Activated CD4-positive, CD25-positive, alpha-beta regulatory T cell treated with anti-CD3 and anti-CD28 coated beads, Interleukin-2, amount 50 U/mL, for 72 hours (primary cell): ENCODE measurements at regions not wholly inside any gene's neighbourhood (a gene's known extent, or its start where the extent isn't known, plus 50 kb on each side); places are given as distances from the start of the nearest gene placed in this dataset.

Source experiments
- DNase-seq: peaks from one replicate; pipeline ENCODE4 v3.0.0; 2021

GRCh38 chr3:66751842-66752241 lies 246.3 kb upstream of the KBTBD8 start:
- no peak for DNase-seq

DNA sequence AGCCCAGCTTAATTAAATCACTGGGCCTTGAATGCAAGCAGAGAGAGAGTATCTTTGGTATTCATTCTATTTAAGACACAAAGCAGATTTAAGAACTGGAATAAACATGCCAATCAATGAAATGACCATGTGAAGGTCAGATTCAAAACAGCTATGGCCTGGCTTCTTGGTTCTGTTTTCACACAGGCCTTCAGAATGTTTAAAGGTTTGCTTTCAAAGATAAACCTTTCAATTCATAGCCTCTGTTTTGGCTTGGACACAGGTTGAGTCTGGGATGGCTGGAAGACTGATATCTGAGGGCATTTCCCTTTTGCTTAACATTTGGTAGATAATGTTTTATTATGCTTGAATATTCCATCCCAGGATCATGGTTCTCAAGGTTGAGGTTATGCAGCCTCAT lies 244.4 kb upstream of the KBTBD8 start:
- DNase-seq: no peak

DNA sequence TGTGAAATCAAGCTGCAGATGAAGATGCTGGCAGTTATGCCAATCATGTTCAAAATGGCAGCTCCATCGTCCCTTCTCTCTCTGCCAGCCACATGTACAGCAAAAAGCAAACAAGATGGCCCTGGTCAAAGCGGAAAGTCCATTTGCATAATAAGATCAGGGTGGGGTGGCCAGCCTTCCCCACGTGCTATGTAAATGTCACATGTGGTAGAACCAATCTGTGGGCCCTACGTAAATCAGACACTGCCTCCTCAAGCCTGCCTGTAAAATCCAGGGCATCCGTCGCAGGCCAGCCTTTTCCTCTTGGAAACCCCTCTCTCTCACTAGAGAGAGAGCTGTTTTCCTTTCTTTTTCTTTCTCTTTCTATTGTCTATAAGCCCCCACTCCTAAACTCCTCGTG lies 243.5 kb upstream of the KBTBD8 start:
- no peak for DNase-seq

DNA sequence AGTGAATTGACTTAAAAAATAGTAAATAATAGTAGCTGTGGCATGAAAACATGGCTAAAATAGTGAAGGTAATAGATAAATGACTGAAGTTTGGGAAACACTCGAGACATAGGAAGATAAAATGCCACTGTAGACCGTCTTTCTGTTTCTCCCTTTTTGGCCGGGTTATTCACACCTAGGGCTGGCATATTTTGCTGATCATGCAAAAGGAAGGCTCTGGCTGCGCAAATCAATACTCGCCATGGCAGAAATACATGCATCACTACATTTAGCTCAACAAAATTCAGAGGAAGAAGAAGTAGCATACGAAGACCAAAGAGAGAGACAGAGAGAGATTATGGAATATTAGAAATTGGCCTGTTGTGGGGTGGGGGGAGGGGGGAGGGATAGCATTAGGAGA lies 242.2 kb upstream of the KBTBD8 start:
- DNase-seq: no peak

DNA sequence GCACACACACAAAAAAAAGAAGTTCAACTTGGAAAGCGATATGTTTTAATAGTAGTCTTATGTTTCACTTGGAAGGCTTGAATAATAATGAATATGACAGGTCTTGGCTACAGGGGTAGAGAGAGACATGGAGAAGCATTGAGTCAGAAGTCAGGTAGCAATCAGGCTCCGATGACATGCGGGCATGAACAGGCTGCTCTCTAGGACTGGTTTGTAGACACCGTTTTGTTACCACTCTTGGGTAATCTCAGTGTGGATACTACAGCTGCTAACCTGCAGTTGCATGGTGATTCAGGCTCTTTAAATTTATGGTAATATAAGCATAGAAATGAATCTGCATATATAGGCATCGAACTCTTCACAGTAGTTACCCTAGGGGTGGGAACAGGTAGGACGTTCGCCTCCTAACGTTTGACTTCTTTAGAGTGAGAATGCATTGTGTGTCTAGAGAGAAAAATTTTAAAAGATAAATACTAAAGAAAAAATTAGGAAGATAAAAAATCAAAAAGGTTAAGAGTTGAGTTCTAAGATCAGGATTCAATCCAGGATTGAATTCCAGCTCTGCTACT lies 241.6 kb upstream of the KBTBD8 start:
- DNase-seq: no peak

- DNase-seq: no peak
These were observed 236.9 kb upstream of the KBTBD8 start for GRCh38 chr3:66761093-66761780.

DNA sequence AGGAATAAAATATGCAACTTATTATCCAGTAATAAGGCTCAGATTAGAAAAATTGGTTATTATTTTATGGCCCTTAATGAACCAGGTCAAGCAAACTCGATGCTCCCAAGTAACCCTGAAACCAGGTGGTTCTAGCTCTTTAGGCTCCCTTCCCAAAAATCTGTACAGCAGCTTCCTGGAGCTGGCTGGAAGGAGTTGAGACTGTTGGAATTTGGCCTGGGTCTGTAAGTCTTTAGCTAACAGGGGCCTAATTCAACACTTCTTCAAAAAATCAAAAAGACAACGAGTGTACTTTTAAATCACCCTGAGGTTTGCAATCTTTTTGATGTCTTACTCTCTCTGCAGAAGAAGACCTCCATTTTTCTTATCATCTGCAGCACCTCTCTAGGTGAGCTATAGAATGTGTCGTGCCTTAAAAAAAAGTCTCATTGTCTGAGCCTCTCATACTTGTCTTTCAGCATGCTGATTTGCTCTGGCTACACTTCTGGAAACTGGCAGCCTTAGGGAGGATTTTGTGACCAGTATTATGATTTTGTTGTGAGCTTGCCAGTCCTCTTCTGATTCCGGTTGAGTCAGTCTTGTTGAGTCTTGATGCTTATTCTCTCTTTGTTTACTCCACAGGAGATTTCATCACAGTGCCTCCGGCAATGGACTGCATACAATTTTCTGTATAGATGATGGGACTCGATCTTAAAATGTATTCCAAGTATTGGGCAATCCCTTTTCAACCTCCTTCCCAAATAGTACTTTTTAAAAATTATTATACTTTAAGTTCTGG lies 235.0 kb upstream of the KBTBD8 start:
- DNase-seq: no peak

- DNase-seq: no peak
These were observed 220.0 kb upstream of the KBTBD8 start for GRCh38 chr3:66778107-66778506.

DNA sequence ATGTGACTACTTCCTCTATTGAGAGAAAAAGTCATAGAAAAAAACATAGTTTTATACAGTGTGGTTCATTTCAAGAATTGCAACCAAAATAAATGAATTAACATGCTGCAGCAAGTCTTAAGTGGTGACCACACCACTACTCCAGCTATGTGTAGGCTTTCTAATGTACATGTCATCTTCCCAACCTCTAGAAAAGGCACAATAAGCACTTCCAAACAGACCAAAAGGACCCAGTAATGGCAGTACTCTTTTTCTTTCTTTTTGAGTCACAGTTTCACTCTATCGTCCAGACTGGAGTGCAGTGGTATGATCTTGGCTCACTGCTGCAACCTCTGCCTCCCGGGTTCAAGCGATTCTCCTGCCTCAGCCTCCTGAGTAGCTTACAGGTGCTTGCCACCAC lies 219.3 kb upstream of the KBTBD8 start:
- DNase-seq: no peak

DNA sequence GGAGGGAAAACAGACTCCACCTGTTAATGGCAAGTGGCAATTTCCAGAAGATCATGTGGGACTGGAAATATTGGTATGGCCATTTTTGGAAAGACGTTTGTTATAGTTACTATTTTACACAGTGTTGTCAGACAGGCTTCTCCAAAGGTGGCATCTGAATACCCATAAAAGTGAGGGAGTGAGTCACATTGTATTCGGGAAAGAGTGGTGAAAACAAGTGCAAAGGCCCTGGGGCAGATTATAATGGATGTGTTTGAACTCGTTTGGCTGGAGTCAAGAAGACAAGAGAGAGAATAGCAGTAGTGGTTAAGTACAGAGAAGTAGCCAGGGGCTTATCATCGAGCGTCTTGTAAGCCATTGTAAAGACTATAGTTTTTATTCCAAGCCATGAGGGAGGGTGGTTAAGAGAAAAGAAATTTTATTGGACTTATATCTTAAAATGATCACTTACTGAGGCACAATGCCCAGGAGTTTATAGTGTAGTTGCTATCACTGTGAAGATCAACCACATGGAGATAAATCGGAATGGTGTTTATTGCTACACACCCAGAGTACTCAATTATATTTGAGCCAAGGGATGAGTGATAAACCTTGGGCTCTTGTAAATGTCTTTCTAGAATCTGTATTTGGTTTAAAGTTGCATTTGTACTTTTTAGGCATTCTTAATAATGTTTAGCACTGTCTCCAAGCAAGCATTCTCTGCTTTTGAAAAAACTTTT lies 212.8 kb upstream of the KBTBD8 start:
- DNase-seq: no peak

DNA sequence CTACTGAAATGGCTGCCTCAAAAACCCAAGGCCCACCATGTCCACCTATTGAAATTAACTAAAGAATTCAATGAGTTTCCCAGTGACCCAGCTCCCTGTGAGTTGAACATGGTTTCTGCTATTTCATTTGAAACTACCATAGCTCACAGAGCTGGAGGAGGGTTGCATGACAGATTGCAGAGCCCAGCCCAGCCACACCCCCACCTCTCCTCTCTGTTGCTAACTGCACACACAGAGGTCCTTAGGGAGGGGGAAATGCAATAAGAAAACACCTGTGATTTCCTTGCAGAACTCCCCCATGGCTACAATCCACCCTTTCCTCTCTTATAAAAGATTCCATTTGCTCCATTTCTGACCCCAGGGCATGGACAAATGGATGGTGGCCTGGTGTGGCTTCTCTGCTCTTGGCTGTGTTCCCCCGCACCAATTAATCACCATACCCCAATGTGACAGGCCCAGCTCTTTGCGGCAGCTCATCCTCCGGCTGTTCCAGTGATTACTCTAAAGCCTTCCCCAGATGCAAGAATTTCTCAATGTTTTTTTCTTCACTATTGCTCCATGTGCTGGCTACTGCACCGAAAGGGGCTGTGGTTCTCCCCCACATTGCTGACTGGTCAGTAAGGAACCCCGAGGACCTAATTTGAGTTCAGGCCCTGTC lies 208.4 kb upstream of the KBTBD8 start:
- no peak for DNase-seq

GRCh38 chr3:66792086-66792485 lies 206.0 kb upstream of the KBTBD8 start:
- no peak for DNase-seq

DNA sequence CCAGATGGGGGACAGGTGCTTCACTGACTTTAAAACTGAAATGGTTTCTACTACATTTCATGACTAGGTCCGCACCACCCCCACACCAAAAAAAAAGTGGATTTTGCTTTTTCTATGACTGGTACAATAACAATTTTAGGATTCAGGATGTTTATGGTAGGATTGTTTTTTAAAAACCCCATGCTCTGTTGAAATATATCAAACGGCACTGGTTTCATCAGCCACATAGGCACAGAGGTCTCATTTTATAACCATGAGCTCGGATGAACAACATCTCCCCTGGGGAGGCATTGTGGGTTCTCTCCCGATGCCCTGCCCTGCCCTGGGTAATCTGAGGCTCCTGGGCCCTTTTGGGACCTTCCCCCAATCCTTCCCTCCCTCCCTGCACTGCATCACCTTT lies 202.7 kb upstream of the KBTBD8 start:
- no peak for DNase-seq

- no peak for DNase-seq
These were observed 201.8 kb upstream of the KBTBD8 start for GRCh38 chr3:66796343-66796742.

DNA sequence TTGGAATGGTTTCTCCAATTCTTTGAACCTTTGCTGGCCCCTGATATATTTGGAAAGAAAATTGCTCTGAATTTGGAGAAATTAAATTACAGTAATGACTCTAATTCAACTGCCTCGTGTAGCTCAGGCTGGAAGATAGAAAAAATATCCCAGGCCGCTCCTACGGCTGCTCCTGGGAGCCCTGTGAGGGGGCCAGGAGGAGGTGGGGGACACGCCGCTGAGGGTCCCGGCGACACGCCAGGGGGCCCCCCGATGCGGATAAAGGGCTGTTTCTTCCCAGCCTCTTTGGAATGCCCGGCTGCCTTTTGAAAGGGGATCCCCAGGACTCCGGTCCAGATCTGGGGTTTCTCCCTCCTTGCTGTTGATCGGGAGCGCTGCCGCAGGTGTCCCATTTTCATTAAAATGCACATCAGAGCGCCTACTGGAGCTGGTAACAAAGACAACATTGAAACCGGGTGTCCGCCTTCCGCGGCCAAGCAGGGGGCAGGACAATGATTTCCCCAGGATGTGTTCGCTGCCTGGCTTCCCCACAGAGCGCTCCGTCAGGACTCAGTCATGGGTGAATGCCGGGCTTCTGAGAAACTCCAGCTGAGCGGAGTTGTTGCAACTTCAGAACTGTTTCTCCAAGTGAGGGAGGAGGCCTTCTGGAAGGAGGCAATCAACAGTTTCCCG lies 200.1 kb upstream of the KBTBD8 start:
- no peak for DNase-seq

DNA sequence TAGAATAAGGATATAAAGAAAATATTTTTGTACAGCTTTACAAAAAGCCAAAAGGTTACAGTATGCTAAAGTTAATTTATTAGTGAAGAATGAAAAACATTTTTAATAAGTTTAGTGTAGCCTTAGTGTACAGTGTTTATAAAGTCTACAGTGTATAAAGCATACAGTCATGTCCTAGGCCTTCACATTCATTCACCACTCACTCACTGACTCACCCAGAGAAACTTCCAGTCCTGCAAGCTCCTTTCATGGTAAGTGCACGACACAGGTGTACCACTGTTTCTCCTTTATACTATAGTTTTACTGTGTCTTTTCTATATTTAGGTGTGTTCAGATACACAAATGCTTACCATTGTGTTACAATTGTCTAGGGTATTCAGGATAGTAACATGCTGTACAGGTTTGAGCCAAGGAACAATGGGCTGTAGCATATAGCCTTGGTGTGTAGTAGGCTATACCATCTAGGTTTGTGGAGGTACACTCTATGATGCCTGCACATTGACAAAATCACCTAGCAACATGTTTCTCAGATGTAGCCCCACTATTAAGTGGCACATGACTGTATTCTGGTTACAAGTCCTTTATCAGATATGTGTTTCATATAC lies 197.1 kb upstream of the KBTBD8 start:
- DNase-seq: no peak

GRCh38 chr3:66803206-66803605 lies 194.9 kb upstream of the KBTBD8 start:
- DNase-seq: no peak

- DNase-seq: no peak
These were observed 194.1 kb upstream of the KBTBD8 start for GRCh38 chr3:66803721-66804695.

- no peak for DNase-seq
These were observed 189.1 kb upstream of the KBTBD8 start for GRCh38 chr3:66808891-66809594.

DNA sequence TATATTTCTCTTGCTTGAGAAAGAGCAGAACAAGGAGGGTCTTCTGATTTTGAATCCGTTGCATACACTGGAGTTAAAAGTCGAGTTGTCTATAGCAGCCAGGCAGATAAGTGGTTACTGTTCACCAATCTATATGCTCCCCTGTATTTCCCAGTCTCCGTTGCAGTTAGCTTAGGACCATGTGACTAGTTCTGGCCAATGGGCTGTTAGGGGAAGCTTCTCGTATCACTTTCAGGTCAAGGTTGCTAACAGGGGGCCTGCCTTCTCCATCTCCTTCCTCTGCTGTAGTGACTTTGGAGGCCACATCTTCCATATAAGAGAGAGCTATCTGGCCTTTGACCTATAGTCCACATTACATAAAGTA lies 188.5 kb upstream of the KBTBD8 start:
- DNase-seq: no peak
